ENCODE measurements at regions not wholly inside any gene's neighbourhood (a gene's known extent, or its start where the extent isn't known, plus 50 kb on each side); places are given as distances from the start of the nearest gene placed in this dataset.

- DNase-seq, result no peak
These were observed 190.9 kb downstream of the NR2F2 start for GRCh38 chr15:96521386-96521785.

DNA sequence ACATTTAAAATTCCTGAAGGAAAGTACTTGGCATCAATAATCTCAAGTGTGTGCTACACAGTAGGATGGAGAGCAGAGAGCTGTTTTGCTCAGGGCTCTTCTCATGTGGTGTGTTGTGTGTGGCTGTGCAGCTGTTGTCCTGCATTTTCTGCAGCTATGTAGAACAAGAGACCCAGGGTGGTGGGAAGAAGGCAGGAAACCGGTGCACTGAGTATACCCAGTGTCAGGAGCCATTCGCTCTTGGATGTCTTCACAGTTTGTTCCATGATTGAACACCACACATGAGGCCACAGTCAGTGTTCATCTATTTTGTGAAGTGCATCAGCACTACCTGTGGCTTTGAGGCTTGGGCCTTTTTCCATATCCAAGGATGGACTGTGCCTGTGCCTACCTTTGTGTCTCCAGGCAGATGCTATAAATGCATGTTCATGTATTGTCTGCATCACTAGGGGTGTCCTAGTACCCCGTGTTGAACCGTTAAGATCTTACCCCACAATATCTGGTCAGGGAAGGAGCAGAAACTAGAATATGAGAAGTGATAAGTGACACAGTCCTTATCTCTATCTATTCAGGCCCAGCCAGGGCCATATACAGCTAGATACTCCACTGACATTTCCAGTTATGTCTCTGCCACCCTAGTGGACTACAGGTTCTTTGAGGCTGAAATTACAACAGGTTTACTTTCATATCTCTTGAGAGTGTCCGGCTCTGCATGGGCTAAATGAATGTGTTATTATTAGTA is 194.3 kb downstream of the NR2F2 start:
- no peak for DNase-seq

DNA sequence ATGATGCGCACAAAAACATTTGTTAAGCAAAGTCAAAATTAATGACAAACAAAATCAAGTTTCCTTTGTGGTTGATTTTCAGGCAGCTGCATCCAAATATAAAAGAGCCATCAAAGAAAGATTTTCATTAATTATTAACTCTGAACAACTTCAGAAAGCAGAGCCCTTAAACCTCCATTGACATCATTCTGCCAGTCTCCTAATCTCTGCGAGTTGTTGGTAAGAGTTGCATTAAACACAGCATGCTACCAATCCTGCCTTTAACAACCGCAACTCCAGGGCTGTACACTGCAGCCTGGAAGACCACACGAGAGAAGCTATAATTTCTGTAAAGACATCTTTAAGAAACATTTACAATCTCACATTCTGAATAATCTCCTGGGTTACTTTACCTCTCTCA is 204.6 kb downstream of the NR2F2 start:
- DNase-seq, result no peak

DNA sequence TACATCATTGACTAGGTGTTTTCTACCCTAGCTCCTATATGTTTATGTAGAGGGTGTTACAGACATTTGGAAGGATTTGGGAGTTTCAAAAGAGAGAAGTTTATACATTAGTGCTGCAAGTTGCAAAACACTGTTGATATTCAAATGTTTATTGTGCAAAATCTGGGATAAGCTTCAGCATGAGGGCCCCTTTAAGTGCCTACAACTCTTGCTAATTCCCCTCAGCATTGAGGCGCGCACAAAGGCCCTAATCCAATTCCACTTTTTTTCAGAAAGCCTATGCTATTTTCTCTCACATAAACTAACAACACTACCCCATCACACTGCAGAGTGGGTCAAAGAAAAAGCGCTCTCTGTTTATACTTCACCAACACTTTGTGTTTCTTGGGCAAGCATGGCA is 208.0 kb downstream of the NR2F2 start:
- no peak for DNase-seq

DNA sequence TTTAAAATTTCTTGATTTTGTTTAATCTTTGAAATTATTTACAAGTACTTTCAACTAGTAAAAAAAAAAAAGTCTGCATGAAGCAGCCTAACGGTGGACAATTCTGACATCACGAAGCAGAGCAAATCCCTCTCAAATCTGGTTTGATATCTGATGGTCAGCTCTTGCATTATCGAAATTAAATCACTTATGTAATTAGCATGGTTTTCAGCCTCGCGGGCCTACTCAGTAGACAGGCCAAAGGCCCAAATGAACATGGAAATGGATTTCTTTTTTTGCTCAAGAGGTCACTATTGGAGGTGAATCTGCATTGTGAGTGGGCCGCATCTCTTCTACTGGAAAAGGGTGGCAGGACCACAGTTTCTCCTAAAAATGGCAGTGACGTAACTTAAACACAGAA is 209.8 kb downstream of the NR2F2 start:
- DNase-seq, result no peak

- DNase-seq, result no peak
These were observed 211.8 kb downstream of the NR2F2 start for GRCh38 chr15:96542130-96542770.

DNA sequence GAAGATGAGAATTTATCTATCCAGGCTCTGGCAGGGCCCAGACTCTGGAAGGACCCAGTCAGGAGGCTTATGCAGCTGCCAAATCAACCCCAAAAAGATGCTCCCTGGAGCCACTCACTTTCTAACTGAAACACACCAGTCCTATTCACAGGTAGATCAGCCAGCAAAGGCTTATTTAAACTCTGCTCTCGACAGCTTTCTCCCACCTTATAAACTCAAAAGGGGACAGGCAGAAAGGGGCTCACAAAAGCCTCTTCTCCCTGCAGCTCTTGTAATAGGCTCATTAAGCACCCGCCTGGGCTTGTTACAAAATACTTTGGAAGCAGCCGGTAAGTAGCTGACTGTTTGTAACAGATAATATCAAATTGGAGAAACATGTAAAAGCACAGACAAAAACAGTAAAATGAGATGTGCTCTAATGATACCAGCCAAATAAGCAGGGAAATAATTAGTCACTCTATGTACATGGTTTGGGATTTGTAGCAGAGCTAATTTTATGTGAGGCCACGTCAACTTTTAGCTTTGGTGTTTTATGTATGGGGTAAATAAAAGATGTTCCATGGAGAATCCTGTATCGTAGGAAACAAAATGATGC is 213.8 kb downstream of the NR2F2 start:
- DNase-seq, result no peak

- no peak for DNase-seq
These were observed 218.6 kb downstream of the NR2F2 start for GRCh38 chr15:96549136-96549535.

- no peak for DNase-seq
These were observed 220.7 kb downstream of the NR2F2 start for GRCh38 chr15:96551196-96551595.

DNA sequence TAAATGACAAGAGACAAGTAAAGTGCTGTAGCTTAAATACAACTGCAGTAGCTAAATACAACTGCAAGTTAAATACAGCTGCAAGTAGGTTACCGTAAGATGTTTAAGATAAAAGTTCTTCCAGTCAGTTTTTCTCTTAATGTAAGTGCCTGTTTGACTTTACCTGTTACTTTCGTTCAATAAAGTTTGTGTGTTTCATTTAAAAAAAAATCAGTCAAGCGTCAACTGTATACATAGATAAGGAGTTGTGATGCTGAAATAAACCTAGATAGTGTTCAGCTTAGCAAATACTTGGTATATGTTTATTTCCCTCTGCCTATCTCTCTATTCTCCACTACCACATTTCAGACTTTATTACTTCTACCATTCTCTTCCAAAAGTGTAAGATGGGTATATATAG is 221.2 kb downstream of the NR2F2 start:
- DNase-seq, result no peak

DNA sequence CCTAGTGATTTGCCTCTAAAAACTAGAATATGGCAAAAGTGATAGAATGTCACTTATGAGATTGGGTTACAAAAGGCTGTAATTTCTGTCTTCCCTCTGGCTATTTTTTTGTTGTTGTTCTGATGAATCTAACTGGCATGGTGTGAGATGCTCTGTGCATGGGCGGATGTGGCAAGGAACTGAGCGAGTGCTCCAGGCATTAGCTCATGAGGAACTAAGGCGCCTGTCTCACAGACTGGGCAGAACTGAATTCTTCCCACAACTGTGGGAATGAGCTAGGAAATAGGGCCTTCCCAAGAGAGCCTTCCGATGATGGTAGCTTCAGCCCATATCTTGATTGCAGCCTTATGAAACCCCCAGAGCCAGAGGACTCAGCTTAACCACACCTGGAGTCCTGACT is 222.5 kb downstream of the NR2F2 start:
- no peak for DNase-seq

DNA sequence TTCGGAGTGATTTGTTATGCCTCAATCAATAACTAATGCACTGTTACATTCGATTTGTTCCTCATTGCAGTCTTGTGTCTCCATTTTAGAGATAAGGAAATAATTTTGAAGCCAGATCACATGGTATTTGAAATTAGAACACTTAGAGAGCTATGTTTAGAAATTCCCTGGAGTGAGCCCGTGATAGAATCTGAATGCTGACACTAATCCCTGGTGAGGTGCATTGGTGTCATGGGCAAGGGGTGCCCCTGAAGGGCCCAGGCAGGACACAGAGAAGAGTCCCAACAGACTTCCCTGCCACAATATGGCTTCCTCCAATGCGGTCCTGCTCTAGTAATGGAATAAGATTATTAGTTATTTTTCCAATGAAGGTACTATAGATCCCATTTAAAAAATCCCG is 223.0 kb downstream of the NR2F2 start:
- no peak for DNase-seq

GRCh38 chr15:96553931-96554330 is 223.4 kb downstream of the NR2F2 start:
- DNase-seq, result no peak

- DNase-seq, result no peak
These were observed 224.0 kb downstream of the NR2F2 start for GRCh38 chr15:96554541-96554940.

DNA sequence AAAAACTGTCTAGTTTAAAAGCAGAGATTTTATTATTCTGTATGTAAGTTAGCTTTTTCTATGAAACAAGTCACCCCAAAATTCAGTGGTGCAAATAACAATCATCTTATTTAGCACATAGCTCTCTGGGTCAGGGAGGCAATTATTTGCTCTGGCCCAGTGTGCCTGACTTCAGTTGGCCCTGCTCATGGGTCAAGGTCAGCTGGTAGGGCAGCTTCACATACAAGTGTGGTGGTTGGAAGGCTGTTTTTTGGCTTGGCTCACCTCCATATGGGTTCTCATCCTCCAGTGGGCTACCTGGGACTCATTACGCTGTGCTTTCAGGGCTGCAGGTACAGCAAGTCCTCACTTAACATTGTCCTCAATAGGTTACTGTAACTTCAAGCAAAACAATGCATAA is 228.6 kb downstream of the NR2F2 start:
- no peak for DNase-seq

DNA sequence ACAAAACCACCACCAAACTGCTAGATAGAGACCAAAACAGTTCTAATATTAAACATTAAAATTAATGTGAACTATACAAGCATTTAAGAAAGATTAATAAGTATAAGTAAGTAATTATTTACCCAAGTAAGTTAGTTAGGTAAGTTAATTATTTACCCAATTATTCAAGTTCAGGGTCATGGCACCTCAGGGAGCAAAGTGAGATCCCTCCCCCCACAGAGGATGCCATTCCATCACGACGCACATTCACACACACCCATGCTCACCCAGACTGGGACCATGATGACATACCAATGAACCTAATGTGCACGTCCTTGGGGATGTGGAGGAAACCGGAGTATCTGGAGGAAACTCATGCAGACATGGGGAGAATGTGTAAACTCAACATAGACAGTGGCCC is 229.1 kb downstream of the NR2F2 start:
- no peak for DNase-seq

DNA sequence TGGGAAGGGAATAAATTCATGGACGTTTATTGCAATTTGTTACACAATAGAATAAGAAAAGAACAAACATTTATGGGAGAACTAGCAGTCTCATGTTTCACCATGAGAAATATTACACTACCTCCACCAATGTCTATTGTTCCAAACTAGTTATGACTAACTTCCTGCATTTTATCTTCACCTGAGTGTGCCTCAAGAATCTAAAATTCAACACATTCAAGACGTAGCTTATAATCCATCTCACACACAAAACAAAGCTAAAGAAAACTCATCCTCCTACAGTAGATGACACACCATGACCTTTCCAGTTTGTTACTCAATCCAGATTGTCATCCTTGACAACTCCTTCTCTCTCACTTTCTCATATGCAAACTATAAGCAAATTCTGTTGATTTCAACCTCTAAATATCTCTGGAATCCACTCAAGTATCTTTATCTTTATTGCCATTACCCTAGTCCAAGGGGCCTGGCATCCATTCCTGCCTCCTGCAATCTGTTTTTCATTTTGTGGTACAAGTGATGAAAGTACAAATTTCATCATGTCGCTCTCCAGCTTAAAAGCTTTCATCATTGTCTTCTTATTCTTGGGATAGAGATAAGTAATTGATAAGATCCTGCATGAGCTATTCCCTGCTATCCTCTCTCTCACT is 229.9 kb downstream of the NR2F2 start:
- no peak for DNase-seq

GRCh38 chr15:96561593-96561992 is 231.1 kb downstream of the NR2F2 start:
- DNase-seq, result no peak

- DNase-seq, result no peak
These were observed 234.0 kb downstream of the NR2F2 start for GRCh38 chr15:96564546-96564945.

DNA sequence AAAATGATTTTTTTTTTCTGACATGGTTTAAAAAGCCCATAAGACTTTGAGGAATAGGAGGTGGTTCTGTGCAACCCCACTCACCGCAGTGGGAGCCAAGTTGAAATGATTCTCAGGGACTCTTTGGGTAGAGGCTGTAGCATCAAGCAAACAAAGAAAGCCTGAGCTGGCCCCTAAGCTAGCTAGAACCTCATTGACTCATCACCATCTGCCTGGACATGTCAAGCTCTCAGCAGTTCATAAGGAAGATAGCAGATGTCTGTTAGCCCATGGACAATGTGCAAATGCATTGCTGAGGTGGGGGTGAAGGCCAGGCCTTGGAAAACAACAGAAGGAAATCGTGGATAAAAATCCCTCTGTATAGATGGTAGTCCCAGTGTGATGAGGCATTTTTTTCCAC is 234.8 kb downstream of the NR2F2 start:
- DNase-seq, result no peak

DNA sequence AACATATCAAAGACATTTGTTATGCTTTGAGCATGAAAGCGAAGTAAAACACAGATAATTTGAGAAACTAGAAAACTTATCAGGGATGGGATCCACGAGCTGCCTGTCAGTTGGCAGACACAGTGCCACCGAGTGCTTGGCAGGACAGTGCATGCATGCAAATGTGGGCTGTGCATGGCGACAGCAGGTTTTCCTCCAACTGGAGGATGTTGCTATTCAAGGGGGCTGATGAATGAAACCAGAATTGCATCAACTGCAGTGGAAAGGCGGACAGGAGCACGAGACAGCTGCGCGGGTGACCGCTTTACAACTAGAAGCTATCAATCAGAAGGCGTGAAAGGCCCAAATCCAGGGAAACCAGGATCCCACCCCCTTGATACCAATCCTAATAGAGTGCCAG is 244.3 kb downstream of the NR2F2 start:
- DNase-seq, result peak in 1 of 51 donors; percentile 1

DNA sequence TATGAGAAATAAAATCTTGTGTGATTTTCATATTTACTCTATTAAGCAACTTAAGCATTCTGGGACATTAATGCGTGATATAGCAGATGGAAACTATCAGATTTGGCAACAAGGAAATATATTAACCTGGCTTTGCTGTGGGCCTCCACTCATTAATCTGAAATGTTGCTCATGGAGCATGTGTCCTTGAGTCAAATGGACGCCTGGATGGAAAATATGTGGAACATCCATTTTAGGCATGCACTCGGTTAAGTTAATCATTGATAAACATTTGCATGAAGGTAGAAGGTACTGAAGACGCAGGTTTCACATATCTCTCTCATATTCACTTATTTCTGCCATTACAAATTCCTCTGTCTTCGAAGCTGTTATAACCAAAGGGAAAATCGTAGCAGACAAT is 246.1 kb downstream of the NR2F2 start:
- DNase-seq, result no peak

GRCh38 chr15:96578393-96578792 is 247.9 kb downstream of the NR2F2 start:
- DNase-seq, result no peak
